Activated naive CD8-positive, alpha-beta T cell treated with anti-CD3 and anti-CD28 coated beads for 36 hours (primary cell): ENCODE measurements at regions not wholly inside any gene's neighbourhood (a gene's known extent, or its start where the extent isn't known, plus 50 kb on each side); places are given as distances from the start of the nearest gene placed in this dataset.

Experiments used
- DNase-seq: peaks from one replicate; pipeline ENCODE4 v3.0.0; 2021
- H3K27ac Mint-ChIP-seq: one replicate; pipeline ENCODE4 v1.8.0; 2022; ENCODE audit warnings: mild to moderate bottlenecking, moderate library complexity, mixed read lengths
- H3K27me3 Mint-ChIP-seq: one replicate; pipeline ENCODE4 v1.8.0; 2022; ENCODE audit warnings: mild to moderate bottlenecking, mixed read lengths
- H3K36me3 Mint-ChIP-seq: one replicate; pipeline ENCODE4 v1.8.0; 2021; ENCODE audit warnings: mild to moderate bottlenecking, mixed read lengths
- H3K4me1 Mint-ChIP-seq: one replicate; pipeline ENCODE4 v1.8.0; 2021; ENCODE audit warnings: mixed read lengths
- H3K4me3 Mint-ChIP-seq: one replicate; pipeline ENCODE4 v1.8.0; 2022; ENCODE audit warnings: mild to moderate bottlenecking, moderate library complexity, mixed read lengths
- H3K9me3 Mint-ChIP-seq: one replicate; pipeline ENCODE4 v1.8.0; 2022; ENCODE audit warnings: mixed read lengths

DNA sequence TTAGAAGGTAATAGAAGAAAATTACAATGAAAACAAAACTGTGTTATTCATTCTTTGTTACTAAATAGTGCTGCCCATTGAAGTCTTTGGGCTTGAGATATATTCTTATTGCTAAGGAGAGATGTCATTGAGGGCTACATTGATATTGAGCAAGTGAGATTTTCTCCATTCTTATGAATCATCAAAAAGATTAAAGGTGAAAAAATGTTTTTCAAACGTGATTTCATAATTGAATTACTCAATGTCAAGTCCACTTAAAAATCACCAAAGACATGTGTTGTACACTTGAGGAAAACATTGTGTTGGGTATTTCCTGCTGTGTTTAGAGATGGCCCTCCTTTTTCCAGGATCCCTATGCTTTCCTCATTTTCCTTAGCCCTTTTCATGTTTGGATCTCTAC is 448.1 kb downstream of the NFIB start:
- Mint-ChIP-seq H3K36me3 (no peaks in the 10 kb centered on the region), H3K4me3 (no peak overlapping the region), H3K27ac (no peak overlapping the region), H3K27me3 (no peaks in the 10 kb centered on the region), H3K9me3 (peaks cover 9% of the 10 kb centered on the region), H3K4me1 (no peaks in the 10 kb centered on the region)
- DNase-seq, result no peak

DNA sequence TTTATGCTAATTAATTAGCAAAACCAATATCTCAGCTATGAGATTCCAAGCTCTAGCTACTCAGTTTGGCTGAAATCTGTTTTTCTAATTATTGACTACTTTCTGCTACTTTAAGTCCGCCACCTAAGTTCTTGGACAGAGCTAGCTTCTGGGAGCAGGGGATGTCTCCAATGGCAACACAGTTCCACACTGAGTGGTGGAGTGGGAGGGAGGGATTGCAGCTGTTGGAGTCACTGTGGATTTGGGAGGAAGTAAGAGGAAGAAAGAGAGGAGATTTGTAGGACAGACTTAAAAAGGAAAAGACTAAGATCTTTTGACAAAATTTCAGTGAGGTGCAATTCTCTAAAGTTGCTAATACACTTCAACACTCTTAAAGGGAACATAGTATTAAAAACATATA is 450.8 kb downstream of the NFIB start:
- Mint-ChIP-seq H3K27me3 (no peaks in the 10 kb centered on the region), H3K27ac (no peak overlapping the region), H3K4me1 (no peaks in the 10 kb centered on the region), H3K4me3 (no peak overlapping the region), H3K36me3 (no peaks in the 10 kb centered on the region), H3K9me3 (peaks cover 2% of the 10 kb centered on the region)
- no peak for DNase-seq

DNA sequence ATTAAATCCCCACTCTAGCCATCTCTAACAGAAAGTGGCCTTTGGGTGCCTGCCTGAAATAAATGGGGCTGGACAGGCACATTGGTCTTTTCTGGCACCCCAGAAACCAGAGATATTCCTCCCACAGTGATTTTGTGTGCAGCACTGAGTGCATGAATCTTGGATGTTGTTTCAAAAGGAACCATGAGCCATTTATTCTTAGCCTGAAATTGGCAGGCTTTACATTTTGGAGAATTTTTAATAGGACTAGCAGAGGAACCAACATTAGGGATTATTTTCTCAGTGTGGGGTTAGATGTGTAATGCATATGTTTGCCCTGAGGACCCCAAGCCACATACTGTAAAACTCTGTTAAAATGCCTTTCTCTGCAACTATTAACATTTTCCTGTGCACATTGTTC is 451.3 kb downstream of the NFIB start:
- peaks cover 2% of the 10 kb centered on the region for H3K9me3 Mint-ChIP-seq

DNA sequence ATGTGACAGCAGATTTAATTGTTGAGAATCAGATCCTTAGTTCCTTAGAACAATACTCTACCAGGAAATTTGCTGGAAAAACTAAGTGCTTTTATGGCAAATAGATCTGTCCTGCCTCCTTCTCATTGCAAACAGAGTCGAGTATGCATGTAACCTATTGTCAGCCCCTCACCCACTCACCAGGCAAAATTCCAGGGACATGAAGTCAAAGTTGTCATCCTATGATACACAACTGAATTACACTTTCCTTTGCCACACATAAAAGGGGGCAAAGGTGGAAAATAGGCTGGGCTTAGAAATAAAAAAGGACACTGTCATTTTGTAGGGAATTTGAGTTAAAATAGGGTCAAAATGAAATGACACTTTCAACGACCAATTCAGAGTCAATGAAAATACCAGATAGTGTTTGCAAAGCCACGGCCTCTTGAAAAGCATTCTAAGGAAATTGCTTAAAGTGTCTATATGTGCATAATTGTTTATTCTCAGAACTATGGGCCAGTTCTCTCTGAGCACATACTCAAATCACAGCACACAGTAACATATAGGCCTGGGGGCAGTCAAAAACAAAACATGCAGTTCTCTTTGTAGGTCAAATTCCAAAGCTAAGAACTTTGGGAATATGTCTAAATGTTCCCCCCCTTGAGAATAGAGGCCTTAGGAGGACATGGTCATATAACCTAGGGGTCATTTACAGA is 452.8 kb downstream of the NFIB start:
- Mint-ChIP-seq H3K27ac (no peak overlapping the region), H3K9me3 (peaks cover 2% of the 10 kb centered on the region), H3K4me1 (no peaks in the 10 kb centered on the region), H3K27me3 (no peaks in the 10 kb centered on the region), H3K4me3 (no peak overlapping the region), H3K36me3 (no peaks in the 10 kb centered on the region)
- no peak for DNase-seq

More for the DNA sequence above, 451.3 kb downstream of the NFIB start:
- DNase-seq, result no peak
- Mint-ChIP-seq H3K36me3 (no peaks in the 10 kb centered on the region), H3K4me3 (no peak overlapping the region), H3K27ac (no peak overlapping the region), H3K27me3 (no peaks in the 10 kb centered on the region), H3K4me1 (no peaks in the 10 kb centered on the region)

DNA sequence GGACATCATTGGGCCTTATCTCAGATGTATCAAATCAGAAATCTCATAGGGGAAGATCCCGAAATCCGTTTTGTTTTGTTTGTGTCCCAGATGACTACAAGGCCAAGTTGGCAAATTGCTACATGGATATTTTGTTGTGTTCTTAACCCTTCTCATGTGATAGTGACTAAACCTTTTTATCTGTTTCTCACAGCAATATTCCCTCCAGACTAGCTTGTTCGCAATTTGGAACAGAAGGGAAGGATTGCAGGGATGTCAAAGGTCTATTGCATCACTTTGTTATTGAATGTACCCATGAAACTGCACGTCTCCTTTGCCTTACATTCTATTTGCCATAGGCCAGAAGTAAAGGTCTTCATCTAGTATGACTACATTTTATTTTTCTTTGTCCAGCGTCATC is 453.9 kb downstream of the NFIB start:
- H3K27me3 Mint-ChIP-seq, result no peaks in the 10 kb centered on the region
- H3K36me3 Mint-ChIP-seq, result no peaks in the 10 kb centered on the region
- H3K27ac Mint-ChIP-seq, result no peak overlapping the region
- no peaks in the 10 kb centered on the region for H3K9me3 Mint-ChIP-seq
- no peak for DNase-seq
- H3K4me3 Mint-ChIP-seq, result no peak overlapping the region
- H3K4me1 Mint-ChIP-seq, result no peaks in the 10 kb centered on the region

DNA sequence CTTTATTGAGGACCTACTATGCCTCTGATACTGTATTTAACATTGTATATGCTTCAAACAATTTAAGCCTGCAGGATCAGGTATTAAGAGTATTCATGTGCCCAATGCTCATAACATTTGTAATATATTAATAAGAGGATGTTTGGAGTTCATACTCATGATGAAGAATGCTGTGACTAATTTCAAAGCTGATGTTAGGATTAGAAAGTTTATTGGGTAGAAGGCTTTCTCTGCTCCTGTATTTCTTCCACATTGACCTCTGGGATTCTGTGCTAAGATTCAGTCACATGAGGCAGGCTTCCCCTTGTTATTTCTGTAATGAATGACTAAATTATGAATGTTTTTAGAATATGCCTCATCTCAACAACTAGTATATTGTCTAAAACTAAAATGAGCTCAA is 456.4 kb downstream of the NFIB start:
- Mint-ChIP-seq H3K27ac (no peak overlapping the region), H3K4me3 (no peak overlapping the region), H3K4me1 (no peaks in the 10 kb centered on the region), H3K9me3 (no peaks in the 10 kb centered on the region), H3K36me3 (no peaks in the 10 kb centered on the region), H3K27me3 (no peaks in the 10 kb centered on the region)
- DNase-seq, result no peak

DNA sequence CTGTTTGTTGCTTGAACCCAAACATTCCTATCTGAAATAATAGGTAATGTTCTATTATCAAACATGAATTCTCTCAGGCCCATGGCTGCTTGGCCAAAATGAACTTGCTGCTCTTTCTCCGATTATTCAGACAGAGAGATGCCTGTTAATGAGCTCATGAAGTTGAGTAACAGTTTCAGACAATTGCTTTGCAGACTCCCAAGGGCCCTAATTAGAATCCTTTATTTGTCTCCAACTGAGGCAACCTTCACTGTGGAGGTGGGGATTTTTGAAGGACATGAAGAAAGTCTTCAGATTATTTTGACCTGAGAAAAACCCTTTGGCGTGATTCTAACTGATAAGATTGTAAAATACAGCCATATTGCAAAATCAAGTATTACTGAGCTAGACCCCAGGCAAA is 466.7 kb downstream of the NFIB start:
- Mint-ChIP-seq H3K4me3 (no peak overlapping the region), H3K27ac (no peak overlapping the region), H3K9me3 (no peaks in the 10 kb centered on the region), H3K27me3 (no peaks in the 10 kb centered on the region), H3K4me1 (no peaks in the 10 kb centered on the region), H3K36me3 (no peaks in the 10 kb centered on the region)
- DNase-seq, result no peak

DNA sequence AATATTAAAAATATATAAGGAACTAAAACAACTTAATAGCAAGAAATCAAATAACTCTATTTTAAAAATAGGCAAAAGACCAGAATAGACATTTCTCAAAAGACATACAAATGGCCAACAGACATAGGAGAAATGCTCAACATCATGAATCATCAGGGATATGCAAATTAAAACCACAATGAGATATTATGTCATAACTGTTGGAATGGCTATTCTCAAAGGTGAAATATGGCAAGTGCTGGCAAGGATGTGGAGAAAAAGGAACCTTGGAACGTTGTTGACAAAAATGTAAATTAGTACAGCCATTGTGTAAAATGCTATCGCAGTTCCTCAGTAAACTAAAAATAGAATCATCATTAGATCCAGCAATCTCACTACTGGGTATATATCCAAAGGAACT is 468.5 kb downstream of the NFIB start:
- Mint-ChIP-seq H3K4me3 (no peak overlapping the region), H3K27ac (no peak overlapping the region), H3K27me3 (no peaks in the 10 kb centered on the region), H3K36me3 (no peaks in the 10 kb centered on the region), H3K4me1 (no peaks in the 10 kb centered on the region), H3K9me3 (no peaks in the 10 kb centered on the region)
- DNase-seq, result no peak

DNA sequence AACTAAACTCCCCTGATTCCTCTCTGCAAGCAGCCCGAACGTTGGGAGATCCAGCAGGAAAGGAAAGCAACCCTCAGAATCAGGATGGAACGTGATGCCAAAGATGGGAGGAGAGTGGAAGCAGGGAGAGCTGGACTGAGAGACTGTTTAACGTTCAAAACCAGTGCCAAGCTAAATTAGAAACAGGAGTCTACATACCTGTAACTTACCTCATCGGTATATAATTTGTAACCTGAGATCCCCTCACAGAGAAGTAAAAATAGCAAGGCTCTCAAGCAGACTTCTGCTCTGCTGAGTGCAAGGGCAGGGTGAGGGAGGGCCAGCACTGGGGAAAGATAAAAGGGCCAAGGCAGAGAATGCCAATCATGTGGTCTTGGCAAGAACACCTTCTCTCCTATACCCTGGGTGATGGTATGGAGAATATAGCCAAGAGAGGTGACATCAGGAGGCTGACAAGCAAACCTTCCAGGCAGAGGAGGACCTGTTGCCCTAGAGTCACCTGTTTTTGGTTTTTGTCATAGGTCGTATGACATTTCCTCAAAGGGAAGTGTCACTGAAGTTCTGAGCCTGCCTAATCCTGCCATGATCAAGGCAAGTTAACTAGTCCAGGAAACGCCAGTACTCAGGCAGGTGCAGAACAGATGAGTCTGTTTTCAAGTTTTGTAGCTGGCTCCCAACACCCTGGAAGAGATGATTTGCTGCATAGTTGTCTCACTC is 472.0 kb downstream of the NFIB start:
- no peaks in the 10 kb centered on the region for H3K36me3 Mint-ChIP-seq
- no peak overlapping the region for H3K27ac Mint-ChIP-seq
- peaks cover 2% of the 10 kb centered on the region for H3K9me3 Mint-ChIP-seq
- no peak overlapping the region for H3K4me3 Mint-ChIP-seq
- no peaks in the 10 kb centered on the region for H3K4me1 Mint-ChIP-seq
- DNase-seq, result no peak
- no peaks in the 10 kb centered on the region for H3K27me3 Mint-ChIP-seq

DNA sequence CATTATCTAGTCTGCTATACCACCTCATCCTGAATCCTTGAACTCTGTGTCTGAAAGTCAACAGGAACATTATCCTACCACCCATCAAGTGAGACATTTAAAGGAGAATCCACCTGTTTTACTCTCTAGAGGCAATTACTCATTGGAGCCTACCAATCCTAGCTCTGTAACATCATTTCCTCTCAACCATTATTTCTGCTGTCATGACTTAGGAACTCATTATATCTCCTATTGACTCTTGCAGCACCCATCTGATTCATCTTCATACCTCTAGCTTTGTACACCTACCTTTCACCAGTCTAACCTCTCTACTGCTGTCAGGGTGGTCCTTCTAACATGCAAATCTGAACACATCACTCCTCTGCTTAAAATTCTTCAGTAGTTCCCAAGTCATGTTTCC is 481.5 kb downstream of the NFIB start:
- peaks cover 13% of the 10 kb centered on the region for H3K9me3 Mint-ChIP-seq
- H3K4me3 Mint-ChIP-seq, result no peak overlapping the region

DNA sequence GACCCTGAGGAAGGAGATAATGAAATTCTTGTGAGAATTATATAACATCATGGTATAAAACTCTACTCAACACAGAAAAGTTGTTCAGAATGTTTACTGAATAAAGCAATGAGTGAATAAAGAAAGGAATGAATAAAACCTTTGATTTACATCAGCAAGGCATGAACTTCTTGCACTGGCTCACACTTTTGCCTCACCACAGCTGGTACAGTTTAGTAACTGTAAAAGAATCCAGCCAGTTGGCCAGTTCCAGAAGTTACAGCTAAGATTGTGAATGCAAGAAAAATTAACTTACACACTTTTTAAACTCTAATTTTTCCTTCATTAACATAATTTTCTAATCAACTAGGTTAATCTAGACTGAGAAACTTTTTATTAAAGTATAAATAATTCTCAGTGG is 490.9 kb downstream of the NFIB start:
- no peak overlapping the region for H3K4me3 Mint-ChIP-seq
- DNase-seq, result no peak
- H3K4me1 Mint-ChIP-seq, result no peaks in the 10 kb centered on the region
- H3K27me3 Mint-ChIP-seq, result no peaks in the 10 kb centered on the region
- H3K27ac Mint-ChIP-seq, result no peak overlapping the region
- H3K36me3 Mint-ChIP-seq, result no peaks in the 10 kb centered on the region
- peaks cover 7% of the 10 kb centered on the region for H3K9me3 Mint-ChIP-seq

More for the DNA sequence above, 481.5 kb downstream of the NFIB start:
- Mint-ChIP-seq H3K27me3 (no peaks in the 10 kb centered on the region), H3K27ac (no peak overlapping the region), H3K4me1 (no peaks in the 10 kb centered on the region), H3K36me3 (no peaks in the 10 kb centered on the region)
- no peak for DNase-seq

DNA sequence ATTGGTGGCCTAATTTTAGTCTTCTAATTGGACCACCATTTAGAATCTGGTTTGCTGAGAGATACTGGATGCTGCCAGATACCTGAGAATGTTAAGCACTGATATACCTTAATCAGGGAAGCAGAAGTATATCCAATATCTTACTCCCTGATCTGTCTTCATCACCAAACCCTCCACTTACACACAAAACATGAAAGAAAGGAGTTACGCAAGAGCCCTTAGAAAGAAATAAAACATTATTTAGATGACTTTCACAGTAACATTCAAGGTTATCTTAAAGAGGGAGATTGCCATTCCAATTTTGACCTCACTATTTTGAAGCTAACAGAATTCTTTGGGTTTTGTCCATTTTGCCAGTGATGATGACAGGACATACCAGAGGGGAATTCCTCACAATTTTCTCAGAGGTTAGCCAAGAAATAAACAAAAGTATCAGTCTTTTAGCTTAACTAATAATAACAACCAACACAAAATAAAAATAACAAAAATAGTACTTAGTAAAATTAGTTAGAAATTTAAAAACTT is 496.1 kb downstream of the NFIB start:
- no peaks in the 10 kb centered on the region for H3K36me3 Mint-ChIP-seq
- no peak overlapping the region for H3K4me3 Mint-ChIP-seq
- no peak for DNase-seq

DNA sequence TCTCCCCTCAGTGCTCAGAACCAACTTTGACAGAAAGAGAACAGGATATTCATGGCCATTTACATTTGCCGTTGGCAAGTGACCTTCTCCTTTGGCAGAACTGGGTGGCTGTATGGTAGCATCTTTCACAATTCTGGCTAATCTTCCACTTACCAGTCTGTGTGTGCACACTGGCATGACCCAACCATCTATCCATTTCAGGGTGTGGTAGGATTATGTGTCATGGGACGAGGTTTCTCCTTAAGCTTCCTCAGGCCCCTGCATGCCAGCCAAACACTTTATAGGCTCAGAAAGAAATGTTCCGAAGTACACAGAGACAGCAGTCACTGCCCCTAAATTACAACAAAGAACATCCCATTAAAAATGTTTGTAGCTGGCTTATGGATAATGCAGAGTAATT is 497.1 kb downstream of the NFIB start:
- H3K27ac Mint-ChIP-seq, result no peak overlapping the region
- no peaks in the 10 kb centered on the region for H3K36me3 Mint-ChIP-seq
- H3K27me3 Mint-ChIP-seq, result no peaks in the 10 kb centered on the region
- no peak for DNase-seq
- H3K9me3 Mint-ChIP-seq, result peaks cover 5% of the 10 kb centered on the region
- H3K4me1 Mint-ChIP-seq, result no peaks in the 10 kb centered on the region
- H3K4me3 Mint-ChIP-seq, result no peak overlapping the region

More for the DNA sequence above, 496.1 kb downstream of the NFIB start:
- no peaks in the 10 kb centered on the region for H3K4me1 Mint-ChIP-seq
- no peaks in the 10 kb centered on the region for H3K27me3 Mint-ChIP-seq
- H3K27ac Mint-ChIP-seq, result no peak overlapping the region
- H3K9me3 Mint-ChIP-seq, result peaks cover 8% of the 10 kb centered on the region

DNA sequence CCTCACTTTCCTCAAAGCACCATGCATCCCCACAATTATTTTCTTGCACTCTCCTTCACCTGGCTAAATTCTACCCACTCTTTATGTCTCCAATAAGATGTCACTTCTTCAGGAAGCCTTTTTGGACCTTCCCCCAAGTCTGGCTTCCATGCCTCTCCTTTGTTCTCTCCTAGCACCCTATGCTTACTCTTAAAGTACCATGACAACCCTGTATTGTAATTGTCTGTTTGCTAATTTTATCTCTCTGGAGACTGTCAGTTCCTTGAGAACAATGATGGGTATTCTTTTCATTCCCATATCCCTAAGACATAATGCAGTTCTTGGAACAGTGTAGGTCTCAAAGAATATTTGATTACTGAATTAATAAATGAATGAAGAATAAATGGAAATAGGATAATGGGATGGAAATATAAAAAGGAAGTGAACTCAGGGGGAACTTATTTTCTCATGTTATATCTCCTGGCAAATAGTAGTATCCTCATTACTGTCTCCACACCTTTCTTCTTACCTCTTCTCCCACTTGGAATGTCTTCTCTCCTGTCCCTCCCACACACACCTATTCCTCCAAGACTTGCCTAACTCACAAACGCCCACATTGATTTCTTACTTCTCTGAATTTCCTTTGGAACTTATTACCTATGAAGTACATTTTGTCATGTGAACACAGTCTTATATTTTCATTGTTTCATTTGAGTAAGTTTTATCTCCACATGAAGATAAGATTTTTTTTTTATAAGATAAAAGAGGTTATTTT is 499.1 kb downstream of the NFIB start:
- Mint-ChIP-seq H3K36me3 (no peaks in the 10 kb centered on the region), H3K27ac (no peak overlapping the region), H3K4me3 (no peak overlapping the region), H3K27me3 (no peaks in the 10 kb centered on the region), H3K9me3 (peaks cover 2% of the 10 kb centered on the region), H3K4me1 (no peaks in the 10 kb centered on the region)
- DNase-seq, result no peak

DNA sequence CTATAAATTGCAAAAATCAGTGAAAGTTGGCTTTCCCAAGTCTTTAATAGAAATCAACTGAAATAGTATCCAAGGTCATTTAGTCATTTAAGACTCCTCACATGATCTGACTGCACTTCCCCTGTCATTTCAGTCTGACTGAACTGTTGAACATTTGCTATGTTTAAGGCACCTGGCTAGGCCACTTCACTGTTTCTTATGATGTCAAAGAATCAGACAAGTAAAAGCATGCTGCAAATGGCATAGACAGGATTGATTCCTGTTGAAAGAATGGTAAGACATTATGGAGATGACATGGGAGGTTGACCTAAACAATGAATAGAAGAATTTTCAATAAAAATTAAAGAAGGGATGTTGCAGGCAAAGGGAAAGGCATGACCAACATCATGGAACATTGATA is 502.1 kb downstream of the NFIB start:
- no peak for DNase-seq
- Mint-ChIP-seq H3K27ac (no peak overlapping the region), H3K36me3 (no peaks in the 10 kb centered on the region), H3K4me3 (no peak overlapping the region), H3K27me3 (no peaks in the 10 kb centered on the region), H3K4me1 (no peaks in the 10 kb centered on the region), H3K9me3 (peaks cover 2% of the 10 kb centered on the region)
